Activated CD4-positive, alpha-beta T cell treated with anti-CD3 and anti-CD28 coated beads, Interleukin-10, Interleukin-2, amounts not matched to agents 100 ng/mL and 50 ng/mL, durations not matched to agents 16 hours and 8 hours (primary cell): ENCODE measurements at regions not wholly inside any gene's neighbourhood (a gene's known extent, or its start where the extent isn't known, plus 50 kb on each side); places are given as distances from the start of the nearest gene placed in this dataset.
"Not testable (repeated sequence)": the region's sequence is repeated elsewhere in the genome, so short reads cannot be mapped to it uniquely, and the experiment has no call there.

ENCODE experiments used
- DNase-seq: peaks from one replicate; pipeline ENCODE4 v3.0.0-alpha.2; 2020

- no peak for DNase-seq
These were observed 92.5 kb downstream of the MMUT start for GRCh38 chr6:49370518-49370917.

- DNase-seq = no peak
These were observed 96.5 kb downstream of the MMUT start for GRCh38 chr6:49366539-49366938.

GRCh38 chr6:49348561-49348960, 114.5 kb downstream of the MMUT start:
- DNase-seq = no peak

- no peak for DNase-seq
These were observed 120.6 kb downstream of the MMUT start for GRCh38 chr6:49342410-49342809.

GRCh38 chr6:49341869-49342268, 121.2 kb downstream of the MMUT start:
- no peak for DNase-seq

GRCh38 chr6:49339096-49339495, 124.0 kb downstream of the MMUT start:
- DNase-seq = no peak

- no peak for DNase-seq
These were observed 126.4 kb downstream of the MMUT start for GRCh38 chr6:49336514-49337131.

- DNase-seq = no peak
These were observed 129.5 kb downstream of the MMUT start for GRCh38 chr6:49333345-49334125.

GRCh38 chr6:49332781-49333180, 130.3 kb downstream of the MMUT start:
- DNase-seq = no peak

- DNase-seq = no peak
These were observed 133.9 kb downstream of the MMUT start for GRCh38 chr6:49329186-49329585.

- no peak for DNase-seq
These were observed 134.9 kb downstream of the MMUT start for GRCh38 chr6:49328051-49328744.

- no peak for DNase-seq
These were observed 135.5 kb downstream of the MMUT start for GRCh38 chr6:49327571-49327970.

- DNase-seq = no peak
These were observed 136.0 kb downstream of the MMUT start for GRCh38 chr6:49327005-49327404.

- no peak for DNase-seq
These were observed 136.7 kb downstream of the MMUT start for GRCh38 chr6:49326347-49326746.

- no peak for DNase-seq
These were observed 137.2 kb downstream of the MMUT start for GRCh38 chr6:49325891-49326290.

- no peak for DNase-seq
These were observed 140.2 kb downstream of the MMUT start for GRCh38 chr6:49322861-49323260.

- DNase-seq = no peak
These were observed 141.4 kb downstream of the MMUT start for GRCh38 chr6:49321561-49322072.

- DNase-seq = no peak
These were observed 158.0 kb downstream of the MMUT start for GRCh38 chr6:49305010-49305409.

- DNase-seq = not testable (repeated sequence)
These were observed 158.7 kb downstream of the MMUT start for GRCh38 chr6:49304393-49304792.

- no peak for DNase-seq
These were observed 162.1 kb downstream of the MMUT start for GRCh38 chr6:49300911-49301310.

- no peak for DNase-seq
These were observed 162.6 kb downstream of the MMUT start for GRCh38 chr6:49300443-49300842.

GRCh38 chr6:49299279-49299678, 163.8 kb downstream of the MMUT start:
- DNase-seq = no peak

GRCh38 chr6:49284180-49284579, 178.9 kb downstream of the MMUT start:
- DNase-seq = no peak
